ENCODE measurements at regions not wholly inside any gene's neighbourhood (a gene's known extent, or its start where the extent isn't known, plus 50 kb on each side); places are given as distances from the start of the nearest gene placed in this dataset.

DNA sequence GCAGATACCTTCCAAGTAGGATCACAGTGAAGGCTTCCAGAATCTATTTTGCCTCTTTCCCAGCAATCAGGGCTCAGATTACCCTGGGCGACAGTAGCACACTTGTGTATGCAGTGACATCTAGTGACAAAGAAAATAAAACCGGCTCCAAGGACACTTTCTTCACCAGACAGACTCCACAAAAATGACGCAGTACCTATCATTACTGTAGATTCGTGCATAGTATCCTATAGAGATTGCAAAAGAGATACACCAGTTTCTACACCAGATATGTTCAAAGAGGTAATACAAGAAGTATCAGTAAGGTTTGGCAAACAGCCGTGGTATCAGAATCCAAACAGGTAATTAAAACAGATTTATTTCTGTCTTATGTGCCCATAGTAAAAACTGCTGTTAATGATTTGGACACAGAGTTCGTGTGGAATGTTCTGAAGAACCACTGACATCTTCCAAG lies 600.4 kb upstream of the JAG1 start (continued):
- TF ChIP-seq STAT6 (CRISPR knock-in tag; IDR thresholded peaks at IDR 0.05; ENCODE audit: borderline replicate concordance) (no peak), ZNF550 (CRISPR knock-in tag; IDR thresholded peaks at IDR 0.05; ENCODE audit: borderline replicate concordance) (no peak), BCL3 (CRISPR knock-in tag; IDR thresholded peaks at IDR 0.05) (no peak), RERE (CRISPR knock-in tag; IDR thresholded peaks at IDR 0.05; ENCODE audit: low read depth) (no peak), CBX1 (IDR thresholded peaks at IDR 0.05; ENCODE audit: low read depth) (no peak), ZNF343 (CRISPR knock-in tag; IDR thresholded peaks at IDR 0.05) (no peak), MIER3 (CRISPR knock-in tag; IDR thresholded peaks at IDR 0.05; ENCODE audit: borderline replicate concordance) (0 out of 2 replicates have a peak, but pooled peaks have one; percentile 25), IRF2 (CRISPR knock-in tag; IDR thresholded peaks at IDR 0.05) (0 out of 2 replicates have a peak, but pooled peaks have one; percentile 53), TCF12 (IDR thresholded peaks at IDR 0.05) (no peak), TCF12 (CRISPR knock-in tag; IDR thresholded peaks at IDR 0.05) (no peak), KLF15 (CRISPR knock-in tag; IDR thresholded peaks at IDR 0.05; ENCODE audit: borderline replicate concordance) (no peak), KLF12 (CRISPR knock-in tag; IDR thresholded peaks at IDR 0.05; ENCODE audit: borderline replicate concordance) (0 out of 2 replicates have a peak, but pooled peaks have one; percentile 42), STAG1 (CRISPR knock-in tag; IDR thresholded peaks at IDR 0.05) (peak; percentile 98), GATAD2A (CRISPR knock-in tag; IDR thresholded peaks at IDR 0.05) (peak; percentile 47; the same call in 1 of the 2 replicates), CEBPG (CRISPR knock-in tag; IDR thresholded peaks at IDR 0.05) (peak; percentile 17; the same call in 1 of the 2 replicates), HCFC1 (IDR thresholded peaks at IDR 0.05; ENCODE audit: low read depth, low read length) (no peak), ZFP62 (CRISPR knock-in tag; IDR thresholded peaks at IDR 0.05) (no peak), FOXA1 (IDR thresholded peaks at IDR 0.05) (no peak), FOXA1 (CRISPR knock-in tag; IDR thresholded peaks at IDR 0.05) (no peak), RARA (CRISPR knock-in tag; IDR thresholded peaks at IDR 0.05) (peak; percentile 10; the same call in 1 of the 2 replicates)
- TF ChIP-seq, protein P1, sequence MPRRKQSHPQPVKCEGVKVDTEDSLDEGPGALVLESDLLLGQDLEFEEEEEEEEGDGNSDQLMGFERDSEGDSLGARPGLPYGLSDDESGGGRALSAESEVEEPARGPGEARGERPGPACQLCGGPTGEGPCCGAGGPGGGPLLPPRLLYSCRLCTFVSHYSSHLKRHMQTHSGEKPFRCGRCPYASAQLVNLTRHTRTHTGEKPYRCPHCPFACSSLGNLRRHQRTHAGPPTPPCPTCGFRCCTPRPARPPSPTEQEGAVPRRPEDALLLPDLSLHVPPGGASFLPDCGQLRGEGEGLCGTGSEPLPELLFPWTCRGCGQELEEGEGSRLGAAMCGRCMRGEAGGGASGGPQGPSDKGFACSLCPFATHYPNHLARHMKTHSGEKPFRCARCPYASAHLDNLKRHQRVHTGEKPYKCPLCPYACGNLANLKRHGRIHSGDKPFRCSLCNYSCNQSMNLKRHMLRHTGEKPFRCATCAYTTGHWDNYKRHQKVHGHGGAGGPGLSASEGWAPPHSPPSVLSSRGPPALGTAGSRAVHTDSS (CRISPR knock-in tag; conservative IDR thresholded peaks at IDR 0.05) = no peak
